Esophagus squamous epithelium (tissue), 5 donors: ENCODE measurements at regions not wholly inside any gene's neighbourhood (a gene's known extent, or its start where the extent isn't known, plus 50 kb on each side); places are given as distances from the start of the nearest gene placed in this dataset.

ENCODE experiments used
- DNase-seq: peaks from one replicate; lab custom pipeline; 2025; lab: John Stamatoyannopoulos, UW
- H3K27ac ChIP-seq, 4 donors: fragments of 200-600 bp; sonication (generic); one replicate each; pipeline ENCODE4 v1.5.1; 2016 to 2019; ENCODE audit warnings: mild to moderate bottlenecking in 1 of 4
- H3K27me3 ChIP-seq, 4 donors: fragments of 200-600 bp; sonication (generic); 1 replicate in 3 of 4; 2 replicates in 1 of 4; pipeline versions ENCODE4 v1.5.1 to v1.6.0; 2017 to 2021; ENCODE audit warnings: antibody characterized with exemption in 1 of 4
- H3K36me3 ChIP-seq, 3 donors: fragments of 200-600 bp; sonication (generic); one replicate each; pipeline ENCODE4 v1.5.1; 2016 to 2019
- H3K4me1 ChIP-seq, 3 donors: fragments of 200-600 bp; sonication (generic); one replicate each; pipeline ENCODE4 v1.5.1; 2017 to 2019
- H3K4me3 ChIP-seq, 4 donors: fragments of 200-600 bp; sonication (generic); 1 replicate in 3 of 4; 2 replicates in 1 of 4; pipeline ENCODE4 v1.5.1; 2016 to 2019; ENCODE audit warnings: mild to moderate bottlenecking in 2 of 4, moderate library complexity in 1 of 4
- H3K9me3 ChIP-seq, 3 donors: fragments of 200-600 bp; sonication (generic); one replicate each; pipeline ENCODE4 v1.5.1; 2016 to 2019
- CTCF ChIP-seq, 6 experiments: fragments of 450-650 bp in 4 of 6; fragments of 200-600 bp in 2 of 6; sonication (generic) in 2 of 6; IDR thresholded peaks; one replicate each; pipeline ENCODE4 v1.5.1; 2016 to 2019; ENCODE audit warnings: antibody characterized with exemption in 6 of 6, mild to moderate bottlenecking in 4 of 6, moderate library complexity in 4 of 6
- POLR2A ChIP-seq, 4 donors: fragments of 450-650 bp; IDR thresholded peaks; one replicate each; pipeline ENCODE4 v1.6.1; 2017; ENCODE audit warnings: antibody characterized with exemption in 4 of 4, mild to moderate bottlenecking in 4 of 4, moderate library complexity in 3 of 4
- WGBS, 2 donors: methylation state at CpG; one replicate each; pipeline ENCODE4 v1.1.5; 2018; 5-methylcytosine and 5-hydroxymethylcytosine counted together
- intact Hi-C: fragments of 100-400 bp; cut with DNase I; formaldehyde crosslinking; loops from one replicate; pipeline ENCODE4 v1.15.0; 2022
- donor health status: DM: yes; HTN: yes; CAD: no.

GRCh38 chr4:64780664-64781063 lies 371.4 kb upstream of the TECRL start:
- H3K36me3 ChIP-seq = no peaks in the 10 kb centered on the region

GRCh38 chr4:64777286-64777685 lies 368.0 kb upstream of the TECRL start:
- Histone ChIP-seq H3K27me3 (no peaks in the 10 kb centered on the region), H3K27ac (no peak overlapping the region), H3K4me3 (no peak overlapping the region), H3K4me1 (no peaks in the 10 kb centered on the region), H3K36me3 (no peaks in the 10 kb centered on the region), H3K9me3 (no peaks in the 10 kb centered on the region)
- intact Hi-C loops = no loop called here
- 78 to 86% methylated on average over 3 of the region's 3 CpGs for WGBS, 2 donors
- TF ChIP-seq CTCF (IDR thresholded peaks at IDR 0.05) (no peak), POLR2A (IDR thresholded peaks at IDR 0.05) (no peak)
- DNase-seq = no peak

More at GRCh38 chr4:64780664-64781063, 371.4 kb upstream of the TECRL start:
- TF ChIP-seq POLR2A (IDR thresholded peaks at IDR 0.05) = no peak
- TF ChIP-seq CTCF (IDR thresholded peaks at IDR 0.05) = no peak
- Histone ChIP-seq H3K27ac (no peak overlapping the region), H3K4me3 (no peak overlapping the region), H3K9me3 (no peaks in the 10 kb centered on the region), H3K4me1 (no peaks in the 10 kb centered on the region), H3K27me3 (no peaks in the 10 kb centered on the region)
- intact Hi-C loops = no loop called here
- 12 to 24% methylated on average over 5 of the region's 5 CpGs for WGBS, 2 donors
- no peak for DNase-seq

GRCh38 chr4:64776820-64777219 lies 367.6 kb upstream of the TECRL start:
- no peak overlapping the region for H3K27ac ChIP-seq
- WGBS, 2 donors = 76 to 87% methylated on average over 2 of the region's 2 CpGs
- no peaks in the 10 kb centered on the region for H3K27me3 ChIP-seq
- H3K9me3 ChIP-seq = no peaks in the 10 kb centered on the region
- no peak overlapping the region for H3K4me3 ChIP-seq
- no peak for DNase-seq
- intact Hi-C loops = no loop called here
- no peaks in the 10 kb centered on the region for H3K36me3 ChIP-seq
- TF ChIP-seq POLR2A (IDR thresholded peaks at IDR 0.05) (no peak), CTCF (IDR thresholded peaks at IDR 0.05) (no peak)
- no peaks in the 10 kb centered on the region for H3K4me1 ChIP-seq

GRCh38 chr4:64774626-64775025 lies 365.4 kb upstream of the TECRL start:
- WGBS, 2 donors = 72 to 81% methylated on average over 3 of the region's 3 CpGs
- Histone ChIP-seq H3K27me3 (no peaks in the 10 kb centered on the region), H3K4me1 (no peaks in the 10 kb centered on the region), H3K27ac (no peak overlapping the region), H3K36me3 (no peaks in the 10 kb centered on the region), H3K9me3 (no peaks in the 10 kb centered on the region), H3K4me3 (no peak overlapping the region)
- TF ChIP-seq POLR2A (IDR thresholded peaks at IDR 0.05) (no peak), CTCF (IDR thresholded peaks at IDR 0.05) (no peak)
- intact Hi-C loops = no loop called here
- DNase-seq = no peak

- 60 to 71% methylated on average over 2 of the region's 2 CpGs for WGBS, 2 donors
- intact Hi-C loops = no loop called here
- DNase-seq = no peak
- H3K9me3 ChIP-seq = no peaks in the 10 kb centered on the region
- TF ChIP-seq CTCF (IDR thresholded peaks at IDR 0.05) (no peak), POLR2A (IDR thresholded peaks at IDR 0.05) (no peak)
- no peak overlapping the region for H3K4me3 ChIP-seq
- H3K36me3 ChIP-seq = no peaks in the 10 kb centered on the region
- no peak overlapping the region for H3K27ac ChIP-seq
- no peaks in the 10 kb centered on the region for H3K4me1 ChIP-seq
- no peaks in the 10 kb centered on the region for H3K27me3 ChIP-seq
These were observed 361.9 kb upstream of the TECRL start for GRCh38 chr4:64771149-64771548.
